ENCODE measurements at regions not wholly inside any gene's neighbourhood (a gene's known extent, or its start where the extent isn't known, plus 50 kb on each side); places are given as distances from the start of the nearest gene placed in this dataset.
A peak's percentile ranks its signal among the peaks of the same experiment; 100 is the strongest.

GRCh38 chr3:101992863-101993262 is 143.5 kb downstream of the NFKBIZ start:
- TF ChIP-seq EZH2 (IDR thresholded peaks at IDR 0.05; ENCODE audit: low read length, missing control alignments) (no peak), CTCF (conservative IDR thresholded peaks at IDR 0.05 in 1 of 2, IDR thresholded peaks at IDR 0.05 in 1 of 2; ENCODE audit: low read depth in 1 of 2, low read length in 2 of 2) (no peak)
- Histone ChIP-seq H3K4me1 (ENCODE audit: control insufficient read depth, extremely low read depth, insufficient read depth, low read length) (no peaks in the 10 kb centered on the region), H3K27me3 (ENCODE audit: control insufficient read depth, insufficient read depth, low read length) (no peaks in the 10 kb centered on the region), H3K4me3 (replicated peaks in 1 of 4; ENCODE audit: control extremely low read depth in 1 of 4, insufficient read depth in 1 of 4, low read depth in 3 of 4, low read length in 4 of 4) (no peak overlapping the region), H3K9ac (ENCODE audit: insufficient read depth, low read length) (no peak overlapping the region), H2AFZ (ENCODE audit: low read length) (no peak overlapping the region), H3K79me2 (ENCODE audit: control insufficient read depth, insufficient read depth, low read length) (no peaks in the 10 kb centered on the region), H4K20me1 (ENCODE audit: control insufficient read depth, extremely low read depth, insufficient read depth, low read length) (no peaks in the 10 kb centered on the region), H3K4me2 (ENCODE audit: extremely low read depth, insufficient read depth, low read length) (no peak overlapping the region), H3K36me3 (ENCODE audit: control insufficient read depth, insufficient read depth, low read length) (no peaks in the 10 kb centered on the region), H3K9me3 (ENCODE audit: control insufficient read depth, insufficient read depth, low read depth, low read length) (no peaks in the 10 kb centered on the region), H3K27ac (ENCODE audit: insufficient read depth, low read length) (no peak overlapping the region)
- peak in 1 of 2 donors; percentile 73 for DNase-seq (ENCODE audit: low read depth in 2 of 2)

GRCh38 chr3:101994386-101994785 is 145.1 kb downstream of the NFKBIZ start:
- no peak for DNase-seq (ENCODE audit: low read depth in 2 of 2)
- no peaks in the 10 kb centered on the region for H3K9me3 ChIP-seq (ENCODE audit: control insufficient read depth, insufficient read depth, low read depth, low read length)
- H3K4me1 ChIP-seq (ENCODE audit: control insufficient read depth, extremely low read depth, insufficient read depth, low read length): no peaks in the 10 kb centered on the region
- H3K4me2 ChIP-seq (ENCODE audit: extremely low read depth, insufficient read depth, low read length): no peak overlapping the region
- no peaks in the 10 kb centered on the region for H3K27me3 ChIP-seq (ENCODE audit: control insufficient read depth, insufficient read depth, low read length)
- no peak overlapping the region for H2AFZ ChIP-seq (ENCODE audit: low read length)
- TF ChIP-seq CTCF (conservative IDR thresholded peaks at IDR 0.05 in 1 of 2, IDR thresholded peaks at IDR 0.05 in 1 of 2; ENCODE audit: low read depth in 1 of 2, low read length in 2 of 2) (no peak), EZH2 (IDR thresholded peaks at IDR 0.05; ENCODE audit: low read length, missing control alignments) (no peak)
- H4K20me1 ChIP-seq (ENCODE audit: control insufficient read depth, extremely low read depth, insufficient read depth, low read length): no peaks in the 10 kb centered on the region
- no peaks in the 10 kb centered on the region for H3K79me2 ChIP-seq (ENCODE audit: control insufficient read depth, insufficient read depth, low read length)
- H3K4me3 ChIP-seq (replicated peaks in 1 of 4; ENCODE audit: control extremely low read depth in 1 of 4, insufficient read depth in 1 of 4, low read depth in 3 of 4, low read length in 4 of 4): no peak overlapping the region
- H3K27ac ChIP-seq (ENCODE audit: insufficient read depth, low read length): no peak overlapping the region
- H3K36me3 ChIP-seq (ENCODE audit: control insufficient read depth, insufficient read depth, low read length): no peaks in the 10 kb centered on the region
- no peak overlapping the region for H3K9ac ChIP-seq (ENCODE audit: insufficient read depth, low read length)

- Histone ChIP-seq H3K27me3 (ENCODE audit: control insufficient read depth, insufficient read depth, low read length) (no peaks in the 10 kb centered on the region), H3K4me2 (ENCODE audit: extremely low read depth, insufficient read depth, low read length) (no peak overlapping the region), H3K27ac (ENCODE audit: insufficient read depth, low read length) (no peak overlapping the region), H3K9ac (ENCODE audit: insufficient read depth, low read length) (no peak overlapping the region), H2AFZ (ENCODE audit: low read length) (no peak overlapping the region), H3K4me1 (ENCODE audit: control insufficient read depth, extremely low read depth, insufficient read depth, low read length) (no peaks in the 10 kb centered on the region), H3K9me3 (ENCODE audit: control insufficient read depth, insufficient read depth, low read depth, low read length) (no peaks in the 10 kb centered on the region), H4K20me1 (ENCODE audit: control insufficient read depth, extremely low read depth, insufficient read depth, low read length) (no peaks in the 10 kb centered on the region), H3K36me3 (ENCODE audit: control insufficient read depth, insufficient read depth, low read length) (no peaks in the 10 kb centered on the region), H3K79me2 (ENCODE audit: control insufficient read depth, insufficient read depth, low read length) (no peaks in the 10 kb centered on the region), H3K4me3 (replicated peaks in 1 of 4; ENCODE audit: control extremely low read depth in 1 of 4, insufficient read depth in 1 of 4, low read depth in 3 of 4, low read length in 4 of 4) (no peak overlapping the region)
- peak in 1 of 2 donors; percentile 74 for DNase-seq (ENCODE audit: low read depth in 2 of 2)
- TF ChIP-seq CTCF (conservative IDR thresholded peaks at IDR 0.05 in 1 of 2, IDR thresholded peaks at IDR 0.05 in 1 of 2; ENCODE audit: low read depth in 1 of 2, low read length in 2 of 2): no peak
- no peak for TF ChIP-seq EZH2 (IDR thresholded peaks at IDR 0.05; ENCODE audit: low read length, missing control alignments)
Observed at GRCh38 chr3:101995371-101996046, 146.2 kb downstream of the NFKBIZ start.

All from fibroblast of lung (primary cell).